Ishikawa (cell line): ENCODE measurements at regions not wholly inside any gene's neighbourhood (a gene's known extent, or its start where the extent isn't known, plus 50 kb on each side); places are given as distances from the start of the nearest gene placed in this dataset.

Source experiments
- CEBPB ChIP-seq: IDR thresholded peaks from 2 replicates; pipeline ENCODE4 v1.6.1; 2012
- CREB1 ChIP-seq: IDR thresholded peaks from 2 replicates; pipeline ENCODE4 v1.6.1; 2012; ENCODE audit warnings: low read depth
- EGR1 ChIP-seq: IDR thresholded peaks from 2 replicates; pipeline ENCODE4 v1.6.1; 2012
- EP300 ChIP-seq: IDR thresholded peaks from 2 replicates; pipeline ENCODE4 v1.6.1; 2012; ENCODE audit warnings: borderline replicate concordance
- FOXM1 ChIP-seq: IDR thresholded peaks from 2 replicates; pipeline ENCODE4 v1.6.1; 2012; ENCODE audit warnings: low read depth, borderline replicate concordance
- NFIC ChIP-seq: IDR thresholded peaks from 2 replicates; pipeline ENCODE4 v1.6.1; 2012
- RAD21 ChIP-seq: IDR thresholded peaks from 2 replicates; pipeline ENCODE4 v1.6.1; 2012; ENCODE audit warnings: low read depth
- TAF1 ChIP-seq: IDR thresholded peaks from 2 replicates; pipeline ENCODE4 v1.6.1; 2012; ENCODE audit warnings: low read depth, mild to moderate bottlenecking
- TCF12 ChIP-seq: IDR thresholded peaks from 2 replicates; pipeline ENCODE4 v1.6.1; 2012; ENCODE audit warnings: low read depth
- TEAD4 ChIP-seq: IDR thresholded peaks from 2 replicates; pipeline ENCODE4 v1.6.1; 2012
- YY1 ChIP-seq: IDR thresholded peaks from 2 replicates; pipeline ENCODE4 v1.6.1; 2012; ENCODE audit warnings: low read depth
- ZBTB7A ChIP-seq: IDR thresholded peaks from 2 replicates; pipeline ENCODE4 v1.6.1; 2012; ENCODE audit warnings: low read depth
- TF ChIP-seq, protein P1 (sequence below): IDR thresholded peaks from 2 replicates; pipeline ENCODE4 v1.6.1; 2012
- TF ChIP-seq, protein P2 (sequence below): IDR thresholded peaks from 2 replicates; pipeline ENCODE4 v1.6.1; 2012
- TF ChIP-seq, protein P3 (sequence below): IDR thresholded peaks from 2 replicates; pipeline ENCODE4 v1.6.1; 2012; ENCODE audit warnings: low read depth, mild to moderate bottlenecking

DNA sequence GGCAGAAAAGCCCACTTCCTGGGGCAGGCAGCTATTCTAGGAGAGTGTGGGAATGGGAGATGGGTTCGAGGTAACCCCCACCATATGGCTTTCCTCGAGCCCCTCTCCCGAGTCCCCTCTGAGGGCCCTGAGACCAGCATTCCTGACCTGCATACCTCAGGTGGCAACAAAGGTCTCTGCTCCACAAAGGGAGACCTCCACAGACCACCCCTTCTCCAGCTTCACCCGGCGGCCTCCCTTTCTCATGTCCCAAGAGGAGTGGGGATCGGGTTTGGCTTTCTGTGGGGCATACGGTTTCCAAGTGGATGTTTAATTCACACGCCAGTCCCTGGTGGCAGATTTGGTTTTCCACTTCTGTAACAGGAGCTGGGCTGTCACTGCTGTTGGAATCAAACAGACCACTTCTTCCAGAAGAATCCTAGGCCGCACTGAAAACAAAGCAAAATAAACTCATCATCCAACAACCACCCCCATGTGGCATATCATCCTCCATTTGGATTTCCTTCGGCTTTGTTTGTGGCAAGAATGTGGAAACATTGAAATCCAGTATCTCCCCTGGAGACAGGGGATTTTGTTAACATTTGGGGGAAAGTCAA, 83.2 kb downstream of the DLL1 start:
- TF ChIP-seq TAF1 (no peak), TCF12 (no peak), TEAD4 (no peak), FOXM1 (no peak), YY1 (no peak), CREB1 (no peak), CEBPB (no peak), RAD21 (no peak)
- TF ChIP-seq, protein P1, sequence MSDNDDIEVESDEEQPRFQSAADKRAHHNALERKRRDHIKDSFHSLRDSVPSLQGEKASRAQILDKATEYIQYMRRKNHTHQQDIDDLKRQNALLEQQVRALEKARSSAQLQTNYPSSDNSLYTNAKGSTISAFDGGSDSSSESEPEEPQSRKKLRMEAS = no peak
- TF ChIP-seq, protein P2, sequence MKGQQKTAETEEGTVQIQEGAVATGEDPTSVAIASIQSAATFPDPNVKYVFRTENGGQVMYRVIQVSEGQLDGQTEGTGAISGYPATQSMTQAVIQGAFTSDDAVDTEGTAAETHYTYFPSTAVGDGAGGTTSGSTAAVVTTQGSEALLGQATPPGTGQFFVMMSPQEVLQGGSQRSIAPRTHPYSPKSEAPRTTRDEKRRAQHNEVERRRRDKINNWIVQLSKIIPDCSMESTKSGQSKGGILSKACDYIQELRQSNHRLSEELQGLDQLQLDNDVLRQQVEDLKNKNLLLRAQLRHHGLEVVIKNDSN = no peak

DNA sequence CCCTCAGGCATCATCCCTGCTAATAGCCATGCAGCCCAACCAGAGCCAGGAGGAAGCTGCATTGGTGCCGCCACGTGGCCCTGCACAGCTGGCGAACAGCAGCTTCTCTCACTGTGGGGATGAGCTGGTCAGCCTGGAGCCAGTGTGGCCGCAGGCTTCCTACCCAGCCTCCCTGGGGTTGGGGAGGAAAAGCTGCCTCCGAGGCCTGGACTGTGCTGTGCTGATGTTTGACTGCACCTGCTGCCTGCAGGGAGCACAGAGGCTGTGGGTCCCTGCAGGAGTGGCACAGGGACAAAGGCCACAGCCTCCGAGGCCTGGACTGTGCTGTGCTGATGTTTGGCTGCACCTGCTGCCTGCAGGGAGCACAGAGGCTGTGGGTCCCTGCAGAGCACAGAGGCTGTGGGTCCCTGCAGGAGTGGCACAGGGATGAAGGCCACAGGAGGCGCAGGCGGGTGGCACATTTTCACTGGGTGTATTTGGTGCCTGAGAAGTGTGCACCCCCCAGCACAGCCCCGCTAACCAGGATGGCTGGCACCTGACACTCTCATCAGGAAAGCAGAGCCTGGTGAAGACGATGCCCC, 83.9 kb downstream of the DLL1 start:
- no peak for TF ChIP-seq TAF1
- TF ChIP-seq RAD21 = no peak

DNA sequence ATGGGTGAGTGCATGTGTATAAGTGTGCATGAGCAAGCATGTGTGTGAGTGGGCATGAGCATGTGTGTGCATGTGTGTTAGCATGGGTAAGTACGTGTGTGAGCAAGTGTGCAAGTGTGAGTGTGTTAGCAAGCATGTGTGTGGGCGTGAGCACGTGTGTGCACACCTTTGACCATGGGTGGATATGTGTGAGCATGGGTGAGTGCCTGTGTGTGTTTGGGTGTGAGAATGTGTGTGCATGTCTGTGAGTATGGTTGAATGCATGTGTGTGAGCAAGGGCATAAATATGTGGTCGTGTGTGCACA, 84.6 kb downstream of the DLL1 start:
- no peak for TF ChIP-seq TAF1
- TF ChIP-seq, protein P1 = no peak
- TF ChIP-seq FOXM1 = no peak
- no peak for TF ChIP-seq EP300
- TF ChIP-seq CREB1 = no peak
- no peak for TF ChIP-seq TCF12
- TF ChIP-seq, protein P3, sequence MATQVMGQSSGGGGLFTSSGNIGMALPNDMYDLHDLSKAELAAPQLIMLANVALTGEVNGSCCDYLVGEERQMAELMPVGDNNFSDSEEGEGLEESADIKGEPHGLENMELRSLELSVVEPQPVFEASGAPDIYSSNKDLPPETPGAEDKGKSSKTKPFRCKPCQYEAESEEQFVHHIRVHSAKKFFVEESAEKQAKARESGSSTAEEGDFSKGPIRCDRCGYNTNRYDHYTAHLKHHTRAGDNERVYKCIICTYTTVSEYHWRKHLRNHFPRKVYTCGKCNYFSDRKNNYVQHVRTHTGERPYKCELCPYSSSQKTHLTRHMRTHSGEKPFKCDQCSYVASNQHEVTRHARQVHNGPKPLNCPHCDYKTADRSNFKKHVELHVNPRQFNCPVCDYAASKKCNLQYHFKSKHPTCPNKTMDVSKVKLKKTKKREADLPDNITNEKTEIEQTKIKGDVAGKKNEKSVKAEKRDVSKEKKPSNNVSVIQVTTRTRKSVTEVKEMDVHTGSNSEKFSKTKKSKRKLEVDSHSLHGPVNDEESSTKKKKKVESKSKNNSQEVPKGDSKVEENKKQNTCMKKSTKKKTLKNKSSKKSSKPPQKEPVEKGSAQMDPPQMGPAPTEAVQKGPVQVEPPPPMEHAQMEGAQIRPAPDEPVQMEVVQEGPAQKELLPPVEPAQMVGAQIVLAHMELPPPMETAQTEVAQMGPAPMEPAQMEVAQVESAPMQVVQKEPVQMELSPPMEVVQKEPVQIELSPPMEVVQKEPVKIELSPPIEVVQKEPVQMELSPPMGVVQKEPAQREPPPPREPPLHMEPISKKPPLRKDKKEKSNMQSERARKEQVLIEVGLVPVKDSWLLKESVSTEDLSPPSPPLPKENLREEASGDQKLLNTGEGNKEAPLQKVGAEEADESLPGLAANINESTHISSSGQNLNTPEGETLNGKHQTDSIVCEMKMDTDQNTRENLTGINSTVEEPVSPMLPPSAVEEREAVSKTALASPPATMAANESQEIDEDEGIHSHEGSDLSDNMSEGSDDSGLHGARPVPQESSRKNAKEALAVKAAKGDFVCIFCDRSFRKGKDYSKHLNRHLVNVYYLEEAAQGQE = no peak
- no peak for TF ChIP-seq EGR1
- TF ChIP-seq TEAD4 = no peak
- no peak for TF ChIP-seq ZBTB7A
- no peak for TF ChIP-seq CEBPB
- TF ChIP-seq NFIC = no peak
- TF ChIP-seq, protein P2 = no peak
- no peak for TF ChIP-seq YY1
- TF ChIP-seq RAD21 = no peak

DNA sequence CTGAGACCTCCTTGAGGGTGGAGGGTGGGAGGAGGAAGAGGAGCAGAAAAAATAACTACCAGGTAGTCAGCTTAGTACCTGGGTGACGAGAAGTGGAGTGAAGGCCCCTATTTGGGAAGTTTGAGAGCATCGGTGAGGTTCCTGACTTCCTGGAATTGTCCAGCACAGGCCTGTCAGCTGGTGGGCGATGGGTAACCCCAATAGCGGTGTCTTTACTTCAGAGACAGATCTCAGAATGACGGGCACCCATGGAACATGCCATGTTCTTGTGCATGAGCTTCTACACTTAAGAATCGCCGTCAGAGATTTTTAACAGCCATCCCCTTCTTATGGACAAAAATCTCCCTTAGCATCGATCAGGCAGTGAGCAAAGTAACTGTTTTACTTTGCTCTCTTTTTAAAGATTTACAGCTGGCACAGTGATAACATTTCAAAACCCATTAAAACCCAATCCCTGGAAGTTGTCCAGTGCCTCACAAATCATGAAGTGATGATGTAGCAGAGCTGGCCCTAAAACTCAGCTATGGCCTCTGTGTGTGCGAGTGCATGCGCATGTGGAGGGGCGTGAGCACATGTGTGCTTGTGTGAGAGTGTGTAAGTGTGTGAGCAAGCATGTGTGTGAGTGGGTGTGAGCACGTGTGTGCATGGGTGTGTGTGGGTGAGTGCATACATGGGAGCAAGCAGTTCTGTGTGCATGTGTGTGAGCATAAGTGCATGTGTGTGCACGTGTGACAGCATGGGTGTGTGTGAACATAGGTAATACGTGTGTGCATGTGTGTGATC, 85.2 kb downstream of the DLL1 start:
- TF ChIP-seq EGR1 = no peak
- no peak for TF ChIP-seq TEAD4
- no peak for TF ChIP-seq EP300
- TF ChIP-seq, protein P1 = no peak
- no peak for TF ChIP-seq ZBTB7A
- TF ChIP-seq CREB1 = no peak
- no peak for TF ChIP-seq TAF1
- TF ChIP-seq NFIC = no peak
- no peak for TF ChIP-seq YY1
- TF ChIP-seq CEBPB = no peak
- no peak for TF ChIP-seq TCF12
- no peak for TF ChIP-seq RAD21
- no peak for TF ChIP-seq FOXM1
- TF ChIP-seq, protein P2 = no peak
- TF ChIP-seq, protein P3 = no peak

DNA sequence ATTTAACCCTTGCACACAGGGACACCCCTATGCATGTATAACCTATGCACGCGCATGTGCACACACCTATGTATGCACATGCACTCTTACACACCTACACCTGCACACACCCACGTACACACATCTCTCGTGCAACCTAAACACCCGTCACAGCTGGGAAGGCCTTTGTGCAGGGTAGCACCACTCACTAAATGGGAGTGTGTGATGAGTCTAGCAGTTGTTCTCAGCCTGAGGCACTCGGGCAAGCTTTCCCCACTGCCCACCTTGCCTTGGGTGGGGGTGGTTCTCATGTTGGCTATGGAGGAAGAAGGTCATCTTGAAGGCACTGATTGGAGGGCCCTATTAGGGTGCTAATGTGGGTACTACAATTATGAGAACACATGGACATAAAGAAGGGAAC, 85.8 kb downstream of the DLL1 start:
- TF ChIP-seq CREB1 (no peak), FOXM1 (no peak), YY1 (no peak), ZBTB7A (no peak), CEBPB (no peak), EP300 (no peak), RAD21 (no peak), TCF12 (no peak), TAF1 (no peak), EGR1 (no peak), NFIC (no peak), TEAD4 (no peak)
- TF ChIP-seq, protein P3 = no peak
- TF ChIP-seq, protein P2 = no peak
- TF ChIP-seq, protein P1 = no peak
